Smooth muscle cell (in vitro differentiated cells): ENCODE measurements at regions not wholly inside any gene's neighbourhood (a gene's known extent, or its start where the extent isn't known, plus 50 kb on each side); places are given as distances from the start of the nearest gene placed in this dataset.

Source experiments
- DNase-seq: peaks from one replicate; lab custom pipeline; 2025; ENCODE audit not compliant: unreplicated experiment; lab: John Stamatoyannopoulos, UW
- H2AFZ ChIP-seq: fragments of 200-600 bp; sonication (generic); 2 replicates; pipeline ENCODE4 v1.6.0; 2016; ENCODE audit warnings: antibody characterized with exemption, low read depth, mild to moderate bottlenecking
- H3F3A ChIP-seq: fragments of 200-600 bp; sonication (generic); 2 replicates; pipeline ENCODE4 v1.6.0; 2017; ENCODE audit warnings: antibody characterized with exemption, low read depth
- H3K27ac ChIP-seq: fragments of 200-600 bp; sonication (generic); 2 replicates; pipeline ENCODE4 v1.5.1; 2016; ENCODE audit warnings: low read depth, mild to moderate bottlenecking
- H3K27me3 ChIP-seq: fragments of 200-600 bp; sonication (generic); 2 replicates; pipeline ENCODE4 v1.6.1; 2016; ENCODE audit warnings: low read depth, mild to moderate bottlenecking
- H3K36me3 ChIP-seq: fragments of 200-600 bp; sonication (generic); 2 replicates; pipeline ENCODE4 v1.5.1; 2016; ENCODE audit warnings: low read depth
- H3K4me1 ChIP-seq: fragments of 200-600 bp; sonication (generic); 2 replicates; pipeline ENCODE4 v1.5.1; 2016; ENCODE audit warnings: low read depth
- H3K4me2 ChIP-seq: fragments of 200-600 bp; sonication (generic); 2 replicates; pipeline ENCODE4 v1.6.0; 2016; ENCODE audit warnings: mild to moderate bottlenecking
- H3K4me3 ChIP-seq: fragments of 200-600 bp; sonication (generic); 2 replicates; pipeline ENCODE4 v1.5.1; 2016; ENCODE audit warnings: mild to moderate bottlenecking
- H3K79me2 ChIP-seq: fragments of 200-600 bp; sonication (generic); 2 replicates; pipeline ENCODE4 v1.6.0; 2016; ENCODE audit warnings: low read depth, mild to moderate bottlenecking
- H3K9ac ChIP-seq: fragments of 200-600 bp; sonication (generic); 2 replicates; pipeline ENCODE4 v1.6.0; 2016; ENCODE audit warnings: low read depth
- H3K9me3 ChIP-seq: fragments of 200-600 bp; sonication (generic); replicated peaks from 2 replicates; pipeline ENCODE4 v1.5.1; 2016; ENCODE audit warnings: low read depth
- H4K20me1 ChIP-seq: fragments of 200-600 bp; sonication (generic); 2 replicates; pipeline ENCODE4 v1.6.0; 2016; ENCODE audit warnings: low read depth
- WGBS: methylation state at CpG from one replicate; pipeline ENCODE4 v1.1.7; 2016; ENCODE audit warnings: low lambda C conversion rate; 5-methylcytosine and 5-hydroxymethylcytosine counted together
- TF ChIP-seq, protein P1 (sequence below): fragments of 200-600 bp; sonication (generic); IDR thresholded peaks from 2 replicates; pipeline ENCODE4 v1.5.1; 2017; ENCODE audit warnings: borderline replicate concordance, mild to moderate bottlenecking, antibody characterized with exemption; ENCODE audit not compliant: insufficient read depth, poor library complexity, severe bottlenecking

DNA sequence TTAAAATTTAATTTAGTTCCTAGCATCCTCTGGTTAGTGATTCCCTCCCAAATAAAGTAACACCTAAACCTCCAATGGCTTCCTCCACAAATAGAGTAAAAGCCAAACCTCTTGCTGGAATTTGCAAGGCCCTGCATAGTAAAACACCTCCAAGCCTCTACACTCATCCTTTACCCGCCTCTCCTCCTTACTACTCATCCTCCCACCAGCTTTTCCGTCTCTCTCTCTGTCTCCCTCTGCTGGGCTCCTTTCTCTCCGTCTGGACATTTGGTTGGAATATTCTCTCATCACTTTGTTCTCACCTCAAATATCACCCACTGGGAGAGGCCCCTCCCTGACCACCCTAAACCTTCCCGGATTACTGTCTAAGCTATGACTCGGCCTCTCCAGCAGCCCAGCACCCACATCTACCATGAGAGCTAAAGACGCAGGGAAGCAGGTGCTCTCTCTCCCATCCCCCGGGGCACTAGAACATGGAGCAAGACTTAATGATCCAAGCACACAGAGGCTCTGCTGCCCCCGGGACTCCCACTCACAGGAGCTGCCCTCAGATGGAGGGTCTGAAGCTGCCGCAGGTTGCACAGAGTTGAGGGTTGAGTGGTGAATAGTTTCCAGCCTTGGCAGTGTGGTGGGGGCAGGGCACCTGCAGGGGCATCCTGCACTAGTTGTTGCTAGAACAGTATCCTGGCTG lies 167.2 kb downstream of the FBXO15 start:
- TF ChIP-seq, protein P1, sequence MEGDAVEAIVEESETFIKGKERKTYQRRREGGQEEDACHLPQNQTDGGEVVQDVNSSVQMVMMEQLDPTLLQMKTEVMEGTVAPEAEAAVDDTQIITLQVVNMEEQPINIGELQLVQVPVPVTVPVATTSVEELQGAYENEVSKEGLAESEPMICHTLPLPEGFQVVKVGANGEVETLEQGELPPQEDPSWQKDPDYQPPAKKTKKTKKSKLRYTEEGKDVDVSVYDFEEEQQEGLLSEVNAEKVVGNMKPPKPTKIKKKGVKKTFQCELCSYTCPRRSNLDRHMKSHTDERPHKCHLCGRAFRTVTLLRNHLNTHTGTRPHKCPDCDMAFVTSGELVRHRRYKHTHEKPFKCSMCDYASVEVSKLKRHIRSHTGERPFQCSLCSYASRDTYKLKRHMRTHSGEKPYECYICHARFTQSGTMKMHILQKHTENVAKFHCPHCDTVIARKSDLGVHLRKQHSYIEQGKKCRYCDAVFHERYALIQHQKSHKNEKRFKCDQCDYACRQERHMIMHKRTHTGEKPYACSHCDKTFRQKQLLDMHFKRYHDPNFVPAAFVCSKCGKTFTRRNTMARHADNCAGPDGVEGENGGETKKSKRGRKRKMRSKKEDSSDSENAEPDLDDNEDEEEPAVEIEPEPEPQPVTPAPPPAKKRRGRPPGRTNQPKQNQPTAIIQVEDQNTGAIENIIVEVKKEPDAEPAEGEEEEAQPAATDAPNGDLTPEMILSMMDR, result peak; percentile 75
- 49% methylated on average over 9 of the region's 9 CpGs for WGBS
- DNase-seq, result peak; percentile 3

DNA sequence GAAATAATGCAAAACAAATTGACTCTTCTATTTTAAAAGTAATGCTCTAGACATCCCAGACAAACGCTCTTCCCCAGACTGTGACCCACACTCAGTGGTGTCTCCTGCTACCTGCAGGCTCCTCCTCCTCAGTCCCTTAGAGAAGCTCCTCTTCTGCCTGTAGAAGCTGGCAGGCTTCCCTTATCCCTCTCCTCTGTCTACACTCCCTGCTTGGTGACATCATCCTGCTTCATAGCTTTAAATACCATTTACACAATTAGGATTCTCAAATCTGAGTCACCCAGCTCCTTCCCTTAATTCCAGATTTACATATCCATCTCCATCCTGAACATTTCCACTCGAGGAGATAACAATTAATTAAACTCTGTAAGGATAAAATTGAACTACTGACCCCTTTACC lies 167.9 kb downstream of the FBXO15 start:
- no peak overlapping the region for H3K4me3 ChIP-seq
- DNase-seq, result no peak
- WGBS, result 54% methylated on average over 2 of the region's 2 CpGs

More for the DNA sequence above, 167.2 kb downstream of the FBXO15 start:
- Histone ChIP-seq H3K9ac (no peak overlapping the region), H3K9me3 (no peaks in the 10 kb centered on the region), H3F3A (peaks cover 5% of the 10 kb centered on the region), H4K20me1 (no peaks in the 10 kb centered on the region), H3K27me3 (no peaks in the 10 kb centered on the region), H3K36me3 (no peaks in the 10 kb centered on the region), H2AFZ (no peak overlapping the region), H3K4me3 (no peak overlapping the region), H3K27ac (peak overlapping the region; percentile 50), H3K4me2 (no peak overlapping the region), H3K4me1 (no peaks in the 10 kb centered on the region), H3K79me2 (no peaks in the 10 kb centered on the region)

DNA sequence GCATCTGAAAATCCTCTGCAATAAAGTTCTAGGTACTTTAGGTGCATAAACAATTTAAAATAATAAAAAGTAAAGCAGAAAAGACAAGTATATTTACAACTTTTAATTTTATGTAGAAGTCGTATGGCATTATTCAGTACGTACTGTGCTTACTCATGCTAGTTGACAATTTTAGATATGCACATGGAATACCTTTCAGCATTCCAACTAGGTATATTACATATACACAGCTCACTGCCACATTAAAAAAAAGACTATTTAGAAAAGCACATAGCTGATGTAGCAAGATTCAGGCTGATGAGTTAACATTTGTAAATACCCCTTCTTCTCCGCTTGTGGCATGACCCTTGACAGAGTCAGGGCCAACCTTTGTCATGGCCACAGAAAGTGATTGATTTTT lies 171.2 kb downstream of the FBXO15 start:
- no peaks in the 10 kb centered on the region for H3K79me2 ChIP-seq
- H3F3A ChIP-seq, result peaks cover 5% of the 10 kb centered on the region
- WGBS, result 83% methylated on average over 3 of the region's 3 CpGs
- H3K4me1 ChIP-seq, result no peaks in the 10 kb centered on the region
- H3K27ac ChIP-seq, result peak overlapping the region; percentile 74
- H2AFZ ChIP-seq, result no peak overlapping the region
- no peaks in the 10 kb centered on the region for H4K20me1 ChIP-seq
- H3K36me3 ChIP-seq, result no peaks in the 10 kb centered on the region
- no peak for DNase-seq
- TF ChIP-seq, protein P1, result no peak
- peak overlapping the region; percentile 50 for H3K4me2 ChIP-seq
- no peaks in the 10 kb centered on the region for H3K9me3 ChIP-seq
- H3K27me3 ChIP-seq, result no peaks in the 10 kb centered on the region
- no peak overlapping the region for H3K9ac ChIP-seq
- H3K4me3 ChIP-seq, result no peak overlapping the region

More for the DNA sequence above, 167.9 kb downstream of the FBXO15 start:
- TF ChIP-seq, protein P1, result no peak
- H3K36me3 ChIP-seq, result no peaks in the 10 kb centered on the region
- H3K27me3 ChIP-seq, result no peaks in the 10 kb centered on the region
- peak overlapping the region; percentile 50 for H3K27ac ChIP-seq
- H3F3A ChIP-seq, result peaks cover 5% of the 10 kb centered on the region
- no peaks in the 10 kb centered on the region for H3K4me1 ChIP-seq
- H2AFZ ChIP-seq, result no peak overlapping the region
- H3K9me3 ChIP-seq, result no peaks in the 10 kb centered on the region
- no peak overlapping the region for H3K9ac ChIP-seq
- H3K4me2 ChIP-seq, result no peak overlapping the region
- H3K79me2 ChIP-seq, result no peaks in the 10 kb centered on the region
- no peaks in the 10 kb centered on the region for H4K20me1 ChIP-seq

DNA sequence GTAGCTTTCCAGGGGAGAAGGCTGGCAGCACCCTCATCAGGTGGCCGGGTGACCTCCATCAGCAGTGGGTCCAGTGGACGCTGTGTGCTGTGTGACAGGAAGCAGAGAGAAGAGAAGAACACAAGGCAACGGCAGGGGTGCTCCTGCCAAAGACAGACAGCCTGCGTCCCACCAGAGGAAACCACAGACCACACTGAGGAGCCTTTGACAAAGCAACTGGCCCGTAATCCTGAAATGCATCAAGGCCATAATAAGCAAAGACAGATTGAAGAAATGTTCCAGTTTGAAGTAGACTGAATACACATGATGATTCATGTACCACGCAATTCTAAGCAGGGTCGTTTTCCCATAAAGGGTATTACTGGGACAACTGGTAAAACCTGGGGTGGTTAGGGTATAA lies 172.4 kb downstream of the FBXO15 start:
- Histone ChIP-seq H3K27me3 (no peaks in the 10 kb centered on the region), H4K20me1 (no peaks in the 10 kb centered on the region), H3K4me2 (peak overlapping the region; percentile 50), H3K4me1 (no peaks in the 10 kb centered on the region), H3K9me3 (no peaks in the 10 kb centered on the region), H3K4me3 (no peak overlapping the region), H2AFZ (no peak overlapping the region), H3K9ac (no peak overlapping the region), H3K27ac (peak overlapping the region; percentile 74), H3K79me2 (no peaks in the 10 kb centered on the region), H3F3A (peaks cover 5% of the 10 kb centered on the region), H3K36me3 (no peaks in the 10 kb centered on the region)
- TF ChIP-seq, protein P1, result no peak
- DNase-seq, result no peak
- 36% methylated on average over 7 of the region's 7 CpGs for WGBS
